ENCODE measurements at regions not wholly inside any gene's neighbourhood (a gene's known extent, or its start where the extent isn't known, plus 50 kb on each side); places are given as distances from the start of the nearest gene placed in this dataset.
A peak's percentile ranks its signal among the peaks of the same experiment; 100 is the strongest.

DNA sequence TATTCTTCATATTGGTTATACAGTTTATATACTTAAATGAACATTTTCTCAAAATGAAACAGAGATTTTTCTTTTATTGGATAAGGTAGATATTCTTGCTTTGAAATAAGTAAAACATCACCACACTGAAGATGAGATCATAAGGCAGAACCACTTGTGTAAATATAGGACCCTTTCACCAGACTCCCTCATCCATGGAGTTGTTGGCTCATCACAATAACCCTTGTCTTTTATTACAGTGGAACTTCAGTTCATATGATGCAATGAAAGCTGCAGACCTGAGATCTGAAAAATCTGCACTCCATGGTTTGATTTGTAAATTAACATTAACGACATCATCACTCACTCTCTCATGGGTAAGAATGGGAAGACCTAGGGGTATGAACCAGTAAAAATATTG, 51.9 kb upstream of the DBX2 start:
- ATAC-seq (no peak), DNase-seq (ENCODE audit: low spot score in 2 of 2) (no peak)
- Mint-ChIP-seq H3K9me3 (no peaks in the 10 kb centered on the region), H3K4me3 (no peak overlapping the region), H3K36me3 (no peaks in the 10 kb centered on the region), H3K4me1 (peaks cover 6% of the 10 kb centered on the region), H3K27ac (no peak overlapping the region)

DNA sequence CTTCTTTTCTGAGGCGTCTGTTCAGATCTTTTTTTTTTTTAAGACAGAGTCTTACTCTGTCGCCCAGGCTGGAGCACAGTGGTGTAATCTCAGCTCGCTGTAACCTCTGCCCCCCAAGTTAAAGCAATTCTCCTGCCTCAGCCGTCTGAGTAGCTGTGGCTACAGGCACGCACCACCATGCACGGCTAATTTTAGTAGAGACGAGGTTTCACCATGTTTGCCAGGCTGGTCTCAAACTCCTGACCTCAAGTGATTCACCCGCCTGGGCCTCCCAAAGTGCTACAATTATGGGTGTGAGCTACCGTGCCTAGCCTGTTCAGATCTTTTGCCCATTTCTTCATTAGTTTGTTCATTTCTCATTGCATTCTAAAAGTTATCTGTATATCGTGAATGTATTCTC, 55.1 kb upstream of the DBX2 start:
- ATAC-seq (no peak), DNase-seq (ENCODE audit: low spot score in 2 of 2) (no peak)
- Mint-ChIP-seq H3K27ac (no peak overlapping the region), H3K9me3 (no peaks in the 10 kb centered on the region), H3K4me1 (peaks cover 6% of the 10 kb centered on the region), H3K4me3 (no peak overlapping the region), H3K36me3 (no peaks in the 10 kb centered on the region)

DNA sequence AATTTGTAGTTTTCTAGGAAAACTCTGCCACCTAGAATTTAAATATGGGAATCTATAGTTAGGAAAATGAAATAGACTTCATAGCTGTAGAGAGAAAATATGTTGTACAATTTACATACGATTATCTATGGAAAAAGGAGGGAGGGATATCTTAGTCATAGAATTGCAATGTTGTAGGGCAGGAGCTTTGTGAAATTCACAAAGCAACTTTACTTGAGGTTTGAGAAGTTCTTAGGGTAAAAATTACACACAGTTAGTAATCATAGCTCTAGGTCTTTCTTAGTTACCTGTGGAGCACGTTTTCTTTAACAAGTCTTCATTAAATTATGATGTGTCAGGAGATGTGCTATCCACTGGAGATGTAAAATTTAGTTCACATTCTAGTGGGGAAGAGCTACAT, 61.4 kb upstream of the DBX2 start:
- no peak overlapping the region for H3K27ac Mint-ChIP-seq
- ATAC-seq: no peak
- no peaks in the 10 kb centered on the region for H3K36me3 Mint-ChIP-seq

GRCh38 chr12:45121224-45121623, 70.3 kb upstream of the DBX2 start:
- DNase-seq (ENCODE audit: low spot score in 2 of 2) (no peak), ATAC-seq (no peak)
- no peak overlapping the region for H3K27ac Mint-ChIP-seq
- H3K36me3 Mint-ChIP-seq: no peaks in the 10 kb centered on the region
- H3K4me3 Mint-ChIP-seq: no peak overlapping the region
- no peaks in the 10 kb centered on the region for H3K4me1 Mint-ChIP-seq
- no peaks in the 10 kb centered on the region for H3K9me3 Mint-ChIP-seq

More for the DNA sequence above, 61.4 kb upstream of the DBX2 start:
- Mint-ChIP-seq H3K4me3 (no peak overlapping the region), H3K4me1 (no peaks in the 10 kb centered on the region), H3K9me3 (no peaks in the 10 kb centered on the region)
- no peak for DNase-seq (ENCODE audit: low spot score in 2 of 2)

- DNase-seq (ENCODE audit: low spot score in 2 of 2) (no peak), ATAC-seq (no peak)
- Mint-ChIP-seq H3K4me3 (no peak overlapping the region), H3K9me3 (no peaks in the 10 kb centered on the region), H3K4me1 (no peaks in the 10 kb centered on the region), H3K27ac (no peak overlapping the region), H3K36me3 (no peaks in the 10 kb centered on the region)
Measured at GRCh38 chr12:45122768-45123380, 72.0 kb upstream of the DBX2 start.

DNA sequence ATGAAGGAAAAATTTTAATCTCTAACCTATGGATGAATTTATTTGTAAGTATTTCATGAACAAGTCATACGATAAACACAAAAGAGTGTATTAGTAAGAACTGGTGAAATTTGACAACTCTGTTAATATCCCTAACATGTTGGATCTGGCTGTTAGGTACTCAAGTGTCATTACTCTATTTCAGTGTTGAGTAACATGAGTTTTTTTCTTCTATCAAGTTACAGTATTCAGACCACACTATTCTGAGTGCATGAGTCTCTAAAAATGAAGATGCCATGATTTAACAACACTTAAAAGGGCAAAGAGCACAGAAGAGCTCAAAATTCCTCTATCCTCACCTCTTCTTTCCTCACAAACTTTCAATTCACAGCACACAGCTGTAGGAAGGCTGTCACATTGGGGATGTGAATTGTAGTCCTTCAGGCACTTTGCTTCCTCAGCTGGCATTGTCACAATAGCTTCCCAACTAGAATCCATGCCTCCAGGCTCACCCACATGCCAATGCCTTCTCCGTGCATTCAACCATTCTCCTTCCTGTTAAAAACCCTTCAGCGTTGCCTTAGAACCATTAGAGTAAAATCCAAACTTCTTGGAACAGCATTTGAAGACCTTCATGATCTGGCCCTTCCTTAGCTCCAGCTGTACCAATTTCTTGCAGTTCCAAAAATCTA, 73.7 kb upstream of the DBX2 start:
- Mint-ChIP-seq H3K36me3 (no peaks in the 10 kb centered on the region), H3K4me3 (no peak overlapping the region), H3K9me3 (no peaks in the 10 kb centered on the region), H3K4me1 (no peaks in the 10 kb centered on the region), H3K27ac (no peak overlapping the region)
- no peak for ATAC-seq
- DNase-seq (ENCODE audit: low spot score in 2 of 2): no peak

GRCh38 chr12:45125997-45126396, 75.1 kb upstream of the DBX2 start:
- H3K4me1 Mint-ChIP-seq: no peaks in the 10 kb centered on the region
- H3K9me3 Mint-ChIP-seq: no peaks in the 10 kb centered on the region
- DNase-seq (ENCODE audit: low spot score in 2 of 2) (no peak), ATAC-seq (no peak)
- H3K36me3 Mint-ChIP-seq: no peaks in the 10 kb centered on the region
- no peak overlapping the region for H3K27ac Mint-ChIP-seq
- no peak overlapping the region for H3K4me3 Mint-ChIP-seq

- Mint-ChIP-seq H3K9me3 (no peaks in the 10 kb centered on the region), H3K36me3 (no peaks in the 10 kb centered on the region), H3K4me3 (no peak overlapping the region), H3K27ac (no peak overlapping the region), H3K4me1 (no peaks in the 10 kb centered on the region)
- ATAC-seq (no peak), DNase-seq (ENCODE audit: low spot score in 2 of 2) (no peak)
Measured at GRCh38 chr12:45128637-45129036, 77.7 kb upstream of the DBX2 start.

GRCh38 chr12:45130881-45131281, 80.0 kb upstream of the DBX2 start:
- H3K27ac Mint-ChIP-seq: no peak overlapping the region
- no peaks in the 10 kb centered on the region for H3K4me1 Mint-ChIP-seq
- H3K36me3 Mint-ChIP-seq: no peaks in the 10 kb centered on the region
- DNase-seq (ENCODE audit: low spot score in 2 of 2): peak in 1 of 2 donors; percentile 59
- peak; percentile 76 for ATAC-seq
- no peaks in the 10 kb centered on the region for H3K9me3 Mint-ChIP-seq
- no peak overlapping the region for H3K4me3 Mint-ChIP-seq

DNA sequence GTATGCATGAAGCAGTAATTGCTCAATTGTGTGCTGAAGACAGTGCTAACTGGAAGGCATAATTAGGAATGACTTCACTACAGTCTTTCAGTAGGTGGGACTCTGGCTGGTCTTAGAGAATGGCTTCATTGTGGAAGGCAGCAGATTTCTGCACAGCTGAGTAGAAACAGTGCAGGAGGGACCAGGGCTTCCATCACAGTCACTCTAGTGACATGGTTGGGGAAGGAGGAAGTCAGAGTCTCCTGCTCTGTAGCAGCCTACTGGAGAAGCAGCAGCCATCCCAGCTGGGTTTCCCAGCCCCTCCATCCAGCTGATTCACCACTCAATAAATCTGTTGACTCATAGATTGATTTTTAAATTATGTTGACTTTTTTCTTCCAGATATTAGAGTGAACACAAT, 80.6 kb upstream of the DBX2 start:
- DNase-seq (ENCODE audit: low spot score in 2 of 2): no peak
- no peak overlapping the region for H3K4me3 Mint-ChIP-seq
- no peaks in the 10 kb centered on the region for H3K36me3 Mint-ChIP-seq
- H3K4me1 Mint-ChIP-seq: no peaks in the 10 kb centered on the region
- no peaks in the 10 kb centered on the region for H3K9me3 Mint-ChIP-seq
- no peak for ATAC-seq
- H3K27ac Mint-ChIP-seq: no peak overlapping the region

- H3K9me3 Mint-ChIP-seq: no peaks in the 10 kb centered on the region
- DNase-seq (ENCODE audit: low spot score in 2 of 2): no peak
- no peak overlapping the region for H3K4me3 Mint-ChIP-seq
- H3K4me1 Mint-ChIP-seq: no peaks in the 10 kb centered on the region
- H3K27ac Mint-ChIP-seq: no peak overlapping the region
- ATAC-seq: no peak
- H3K36me3 Mint-ChIP-seq: no peaks in the 10 kb centered on the region
Measured at GRCh38 chr12:45138609-45139008, 77.3 kb upstream of the ANO6 start.

- no peak overlapping the region for H3K4me3 Mint-ChIP-seq
- peaks cover 9% of the 10 kb centered on the region for H3K9me3 Mint-ChIP-seq
- DNase-seq (ENCODE audit: low spot score in 2 of 2) (no peak), ATAC-seq (no peak)
- no peaks in the 10 kb centered on the region for H3K36me3 Mint-ChIP-seq
- H3K4me1 Mint-ChIP-seq: no peaks in the 10 kb centered on the region
- no peak overlapping the region for H3K27ac Mint-ChIP-seq
Measured at GRCh38 chr12:45148006-45148405, 67.9 kb upstream of the ANO6 start.

DNA sequence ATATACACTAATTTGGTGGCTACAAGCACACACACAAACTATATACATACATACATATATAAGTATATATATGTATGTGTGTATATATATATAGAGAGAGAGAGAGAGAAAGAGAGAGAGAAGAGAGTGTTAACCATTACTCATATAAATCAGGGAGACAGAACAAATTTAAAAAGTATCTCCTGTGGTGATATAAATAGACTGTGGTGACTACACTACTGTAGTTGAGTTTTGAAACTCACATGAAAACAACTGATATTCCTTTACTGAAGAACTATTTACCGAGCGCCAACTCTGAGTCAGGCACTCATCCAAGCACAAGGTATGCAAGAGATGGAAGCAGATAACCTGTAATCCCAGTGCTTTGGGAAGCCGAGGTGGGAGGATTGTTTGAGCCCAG, 67.3 kb upstream of the ANO6 start:
- no peak overlapping the region for H3K27ac Mint-ChIP-seq
- ATAC-seq (no peak), DNase-seq (ENCODE audit: low spot score in 2 of 2) (no peak)
- H3K36me3 Mint-ChIP-seq: no peaks in the 10 kb centered on the region
- H3K4me3 Mint-ChIP-seq: no peak overlapping the region
- no peaks in the 10 kb centered on the region for H3K4me1 Mint-ChIP-seq
- H3K9me3 Mint-ChIP-seq: peaks cover 9% of the 10 kb centered on the region

- ATAC-seq (no peak), DNase-seq (ENCODE audit: low spot score in 2 of 2) (no peak)
- H3K4me3 Mint-ChIP-seq: no peak overlapping the region
- no peak overlapping the region for H3K27ac Mint-ChIP-seq
- peaks cover 17% of the 10 kb centered on the region for H3K9me3 Mint-ChIP-seq
- H3K4me1 Mint-ChIP-seq: no peaks in the 10 kb centered on the region
- H3K36me3 Mint-ChIP-seq: no peaks in the 10 kb centered on the region
Measured at GRCh38 chr12:45165284-45165683, 50.6 kb upstream of the ANO6 start.

DNA sequence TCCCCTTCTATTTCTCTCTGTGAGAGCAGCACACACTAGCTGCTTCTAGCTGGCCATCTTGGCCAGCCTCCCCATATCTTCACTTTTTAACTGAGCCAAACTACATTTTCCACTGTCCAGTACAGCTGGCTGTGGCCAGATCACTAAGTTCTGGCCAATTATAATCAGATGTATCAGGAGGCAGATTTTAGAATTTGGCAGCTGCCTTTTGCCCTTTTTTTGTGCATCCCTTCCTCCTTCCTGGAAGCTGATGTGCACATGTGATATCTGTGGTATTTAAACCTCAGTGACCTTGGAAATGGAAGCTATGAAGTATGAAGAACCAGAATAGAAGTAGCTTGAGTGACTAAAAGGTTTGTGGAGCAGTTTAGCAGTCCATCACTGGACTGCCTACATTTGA, 49.8 kb upstream of the ANO6 start:
- DNase-seq (ENCODE audit: low spot score in 2 of 2) (no peak), ATAC-seq (no peak)
- H3K9me3 Mint-ChIP-seq: peaks cover 17% of the 10 kb centered on the region
- no peaks in the 10 kb centered on the region for H3K4me1 Mint-ChIP-seq
- H3K36me3 Mint-ChIP-seq: no peaks in the 10 kb centered on the region
- no peak overlapping the region for H3K4me3 Mint-ChIP-seq
- H3K27ac Mint-ChIP-seq: no peak overlapping the region
